DMS 273 treated with DMSO at 0.1 percent for 48 hours (cell line): ENCODE measurements at regions not wholly inside any gene's neighbourhood (a gene's known extent, or its start where the extent isn't known, plus 50 kb on each side); places are given as distances from the start of the nearest gene placed in this dataset.

Experiments used
- DNase-seq: peaks from one replicate; lab custom pipeline; 2025; lab: John Stamatoyannopoulos, UW

DNA sequence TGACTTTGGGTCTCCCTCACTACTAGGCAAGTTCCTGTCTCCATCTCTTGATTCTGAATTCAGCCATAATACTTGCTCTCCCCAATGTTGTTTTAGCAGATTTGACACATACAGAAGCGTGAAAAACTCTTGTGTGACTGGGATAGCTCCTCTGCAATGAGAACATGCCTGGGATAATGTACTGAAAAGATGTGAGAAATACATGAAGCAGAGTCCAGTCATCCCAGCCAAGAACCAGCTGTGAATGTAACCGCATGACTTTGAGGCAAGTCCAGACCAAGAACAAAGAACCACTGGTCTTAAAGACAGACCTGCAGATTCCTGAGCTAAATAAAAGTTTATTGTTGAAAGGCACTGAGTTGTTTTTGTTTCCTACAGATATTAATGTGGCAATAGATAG lies 135.0 kb downstream of the NMUR2 start:
- no peak for DNase-seq

DNA sequence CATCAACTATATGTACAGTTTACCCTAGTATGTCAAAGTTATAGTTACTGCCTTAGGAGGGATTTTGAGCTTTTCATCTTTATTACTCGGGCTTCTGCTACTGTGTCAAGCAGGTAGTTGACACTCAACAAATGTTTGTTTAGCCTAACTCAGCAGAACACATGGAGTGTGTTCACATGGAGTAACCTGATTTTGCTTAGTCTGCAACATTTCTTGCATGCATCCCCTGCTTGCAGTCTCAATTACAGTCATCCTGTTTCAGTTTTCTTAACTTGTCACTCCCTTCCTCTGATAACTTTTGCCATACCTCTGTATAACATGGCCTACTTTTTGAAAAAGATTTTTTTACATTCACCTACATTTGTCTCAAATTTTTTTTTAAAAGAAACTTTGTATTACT lies 135.5 kb downstream of the NMUR2 start:
- DNase-seq, result no peak

DNA sequence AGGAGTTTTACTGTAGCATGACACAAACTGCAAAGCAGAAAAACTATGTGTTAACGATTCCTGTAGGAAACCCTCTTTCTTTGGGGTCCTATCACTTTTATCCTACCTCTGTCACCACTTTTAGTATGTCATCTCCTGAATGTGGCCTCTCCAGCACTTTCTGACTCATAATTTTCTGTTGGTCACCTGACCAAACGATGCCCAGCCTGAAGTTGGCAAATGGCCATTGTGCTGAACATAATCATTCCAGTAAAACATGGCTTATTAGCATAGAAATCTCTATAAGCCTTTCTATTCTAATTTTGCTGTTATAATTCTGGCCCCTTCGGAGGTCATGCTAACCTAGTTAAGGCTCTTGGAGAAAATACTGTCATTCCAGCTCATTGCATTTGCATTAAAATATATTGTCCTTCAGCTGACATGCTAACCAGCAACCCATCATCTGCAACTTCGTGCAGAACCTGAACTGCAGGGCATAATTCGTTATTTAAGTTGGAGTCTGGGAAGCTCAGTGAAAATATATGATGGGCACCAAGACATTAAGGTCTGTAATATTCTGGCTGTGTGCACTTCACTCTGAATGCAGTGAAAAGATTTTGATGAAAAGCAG lies 140.3 kb downstream of the NMUR2 start:
- no peak for DNase-seq

GRCh38 chr5:152262667-152263066 lies 142.4 kb downstream of the NMUR2 start:
- DNase-seq, result no peak

DNA sequence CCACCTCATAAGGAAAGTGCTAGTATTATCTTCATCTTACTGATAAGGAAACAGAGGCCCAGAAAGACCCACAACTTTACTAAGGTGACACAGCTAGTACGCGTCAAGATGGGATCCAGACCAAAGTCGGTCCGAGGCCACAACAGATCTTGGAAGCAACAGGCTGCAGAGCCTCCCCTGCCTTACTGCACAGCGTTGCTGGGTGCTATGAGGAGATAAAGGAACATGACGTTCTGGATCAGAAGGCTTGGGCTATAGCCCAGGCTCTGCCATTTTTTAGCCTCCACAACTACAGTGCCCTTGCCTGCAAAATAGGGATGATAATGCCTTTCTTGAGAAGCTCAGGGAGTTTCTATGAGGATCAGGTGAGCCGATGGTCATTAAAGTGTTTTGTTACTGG lies 144.1 kb downstream of the NMUR2 start:
- no peak for DNase-seq

DNA sequence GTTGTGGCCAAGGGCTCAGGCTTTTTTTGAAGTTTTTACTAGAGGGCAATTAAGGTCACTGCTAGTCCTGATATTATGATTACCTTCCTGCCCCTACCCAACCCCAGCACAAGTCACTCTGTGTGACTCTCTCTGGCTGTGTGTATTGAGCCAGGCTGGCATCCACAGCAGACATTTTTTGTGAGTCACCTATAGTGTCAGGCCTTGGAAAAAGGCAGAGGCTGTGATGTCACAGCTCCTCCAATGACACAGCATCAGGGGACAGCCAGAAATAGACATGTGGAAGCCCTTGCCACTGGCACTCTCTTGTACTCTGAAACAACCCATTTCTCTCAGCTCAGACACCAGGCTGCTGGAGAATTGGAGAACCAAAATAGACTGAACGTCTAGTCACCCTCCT lies 145.4 kb downstream of the NMUR2 start:
- DNase-seq, result no peak

DNA sequence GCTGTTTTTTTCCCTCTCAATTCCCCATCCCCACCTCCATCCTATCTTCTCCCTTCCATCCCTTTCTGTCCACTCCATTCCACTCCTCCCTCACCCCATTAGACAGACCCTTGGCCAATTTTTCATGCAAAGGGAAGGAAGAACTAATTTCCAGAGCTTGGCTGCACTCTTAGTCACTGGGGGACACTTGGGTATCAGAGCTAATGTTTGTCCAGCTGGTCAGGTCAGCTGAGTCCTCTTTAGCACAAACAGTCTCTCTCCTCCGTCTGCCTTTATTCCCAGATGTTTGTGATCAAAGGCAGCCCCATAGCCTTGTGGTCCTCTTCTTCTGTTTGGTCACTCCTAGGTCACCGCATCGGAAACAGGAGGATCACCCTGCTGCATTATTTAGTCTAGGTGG lies 148.5 kb downstream of the NMUR2 start:
- DNase-seq, result no peak

DNA sequence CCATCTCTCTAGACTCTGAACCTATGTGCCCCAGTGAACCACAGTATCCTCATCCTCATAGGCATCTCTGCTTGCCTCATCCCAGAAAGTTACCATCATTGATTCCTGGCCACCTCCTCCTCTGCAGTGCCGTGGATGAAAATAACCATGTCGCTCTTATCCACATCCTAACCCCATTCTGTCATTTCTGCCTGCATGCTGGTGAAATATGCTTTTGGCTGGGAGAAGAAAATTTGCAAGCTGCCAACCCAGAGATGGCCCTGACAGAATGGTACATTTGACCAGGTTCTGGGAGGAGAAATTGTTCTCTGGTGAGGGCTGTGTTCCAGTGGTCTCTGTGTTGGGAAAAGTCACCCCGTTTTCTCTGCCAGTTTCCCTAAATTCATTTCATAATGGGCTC lies 149.7 kb downstream of the NMUR2 start:
- DNase-seq, result no peak

DNA sequence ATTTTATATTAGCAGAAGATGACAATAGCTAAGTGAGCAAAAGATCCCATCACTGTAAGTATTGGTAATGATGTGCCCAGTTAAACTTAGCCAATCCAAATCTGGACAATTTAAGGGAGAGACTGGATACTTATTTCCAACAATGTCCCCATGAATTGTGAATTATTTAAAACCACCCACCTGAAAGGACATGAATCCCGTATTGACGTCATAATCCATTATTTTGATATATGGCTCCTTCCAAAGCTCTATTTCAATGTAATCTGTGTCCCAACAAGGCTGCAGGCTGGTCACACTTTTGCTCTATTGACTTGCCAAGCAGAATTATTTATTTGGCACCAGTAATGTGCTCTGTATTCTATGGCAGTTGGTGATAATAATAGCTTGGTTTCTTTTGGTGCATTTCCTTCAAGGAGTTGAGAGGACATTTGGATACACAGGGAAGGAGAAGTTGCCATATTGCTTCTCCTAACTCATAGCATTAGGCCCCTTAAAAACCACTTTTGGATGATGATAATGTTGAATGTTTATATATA lies 157.2 kb downstream of the NMUR2 start:
- DNase-seq, result no peak

DNA sequence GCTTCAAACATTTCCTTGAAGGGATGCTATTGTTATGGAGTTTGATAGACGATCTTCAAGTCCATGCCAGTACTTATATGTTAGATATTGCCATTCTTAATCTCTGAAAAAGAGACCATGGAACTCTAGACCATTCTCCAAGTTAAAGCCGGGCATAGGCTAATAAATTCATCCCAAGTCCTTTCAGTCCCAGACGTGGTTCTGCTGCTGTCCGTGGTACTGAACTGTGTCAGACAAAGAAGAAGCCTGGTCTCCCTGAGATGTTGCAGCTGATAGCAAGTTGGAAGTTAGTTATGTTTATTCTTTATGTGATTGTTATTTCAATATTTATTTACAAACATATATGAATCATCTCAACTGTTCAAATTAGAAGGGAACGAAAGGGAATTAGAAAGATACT lies 158.7 kb downstream of the NMUR2 start:
- DNase-seq, result no peak

DNA sequence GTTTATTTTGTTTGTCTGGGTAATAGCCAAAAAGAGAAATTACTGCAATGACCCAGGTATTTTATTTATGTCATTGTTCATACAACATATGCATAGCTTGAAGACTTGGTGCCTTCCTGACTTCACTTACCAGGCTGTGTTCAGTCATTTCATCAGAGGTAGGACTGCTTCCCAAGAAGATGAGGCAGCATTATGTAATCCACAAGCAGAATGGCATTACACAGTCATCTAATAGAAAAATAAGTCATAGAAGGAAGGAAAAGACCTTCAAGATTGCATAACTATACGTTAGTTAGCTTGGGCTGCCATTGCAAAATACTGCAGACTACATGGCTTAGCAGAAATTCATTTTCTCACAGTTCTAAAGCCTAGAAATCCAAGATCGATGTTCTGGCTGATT lies 167.5 kb downstream of the NMUR2 start:
- DNase-seq, result no peak

DNA sequence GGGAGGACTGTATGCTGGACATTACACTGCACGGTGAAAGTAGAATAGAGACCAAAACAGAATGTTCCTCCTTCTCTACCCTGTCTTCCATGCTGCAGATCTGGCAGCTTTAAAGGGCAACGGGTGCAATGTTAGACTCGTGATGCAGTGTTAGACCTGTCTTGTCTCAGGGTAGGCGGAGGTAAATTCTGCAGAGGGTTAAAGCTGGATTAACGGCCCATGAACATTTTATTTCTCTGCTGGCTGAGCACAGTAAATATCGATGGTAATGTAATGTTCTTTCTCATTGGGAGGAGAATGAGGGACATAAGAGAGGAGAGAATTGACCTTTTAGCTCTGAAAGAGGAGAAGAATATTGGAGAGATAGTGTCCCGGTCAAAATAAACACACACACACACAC lies 178.9 kb downstream of the NMUR2 start:
- DNase-seq, result no peak

GRCh38 chr5:152221721-152222629 lies 183.1 kb downstream of the NMUR2 start:
- no peak for DNase-seq

GRCh38 chr5:152218694-152219093 lies 186.4 kb downstream of the NMUR2 start:
- DNase-seq, result no peak

GRCh38 chr5:152205804-152206203 lies 199.3 kb downstream of the NMUR2 start:
- DNase-seq, result no peak

DNA sequence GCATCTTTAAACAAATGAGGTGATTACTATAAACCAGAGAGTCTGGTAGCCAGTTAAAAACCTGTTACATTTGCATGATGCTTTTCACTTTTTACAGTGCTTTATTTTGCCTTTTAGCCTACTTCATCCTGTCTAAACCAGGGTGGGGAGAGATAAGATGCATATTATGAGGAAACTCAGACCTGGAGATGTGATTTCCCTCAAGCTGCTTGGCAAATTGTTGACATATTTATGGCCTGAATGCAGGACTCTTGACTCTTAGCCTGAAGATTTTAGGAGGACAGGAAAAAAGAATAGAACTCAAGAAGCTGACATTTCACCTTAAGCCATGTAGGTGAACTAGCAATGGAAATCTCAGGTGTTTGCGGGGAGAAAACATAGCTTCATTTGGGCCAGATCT lies 202.8 kb downstream of the NMUR2 start:
- DNase-seq, result no peak

GRCh38 chr5:152193391-152194107 lies 211.5 kb downstream of the NMUR2 start:
- no peak for DNase-seq

- DNase-seq, result no peak
Measured at GRCh38 chr5:152188251-152188650, 216.8 kb downstream of the NMUR2 start.

DNA sequence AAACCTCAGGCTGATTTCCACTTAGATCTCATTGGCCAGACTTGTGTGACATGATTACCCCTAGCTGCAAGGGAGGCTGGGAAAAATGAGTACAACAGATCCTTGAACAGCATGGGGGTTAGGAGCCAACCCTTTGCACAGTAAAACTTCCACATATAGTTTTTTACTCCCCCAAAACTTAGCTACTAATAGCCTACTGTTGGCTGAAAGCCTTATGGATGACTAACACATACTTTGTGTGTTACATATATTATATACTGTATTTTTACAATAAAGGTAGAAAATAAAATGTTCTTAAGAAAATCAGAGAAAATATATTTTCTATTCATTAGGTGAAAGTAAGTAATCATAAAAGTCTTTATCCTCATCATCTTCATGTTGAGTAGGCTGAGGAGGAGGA lies 217.4 kb downstream of the NMUR2 start:
- DNase-seq, result no peak

- no peak for DNase-seq
Measured at GRCh38 chr5:152185547-152186245, 219.4 kb downstream of the NMUR2 start.

DNA sequence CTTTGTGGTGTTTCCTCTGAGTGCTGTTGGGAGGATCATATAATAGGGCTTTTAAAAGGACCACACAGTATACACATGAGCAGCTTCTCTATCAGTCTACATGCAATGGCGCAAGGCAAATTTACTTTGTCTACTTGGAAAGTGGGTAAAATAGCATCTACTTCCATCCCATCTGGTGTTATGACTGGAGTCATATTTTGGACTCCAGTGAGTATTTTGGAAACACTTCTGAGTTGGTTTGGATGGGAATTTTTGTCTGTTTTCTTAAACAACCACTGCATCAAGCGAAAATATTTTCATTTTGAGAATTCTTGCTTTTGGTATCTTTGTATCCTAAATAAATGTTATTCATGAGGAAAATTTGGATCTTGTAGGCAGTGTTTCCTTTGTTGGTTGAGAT lies 220.8 kb downstream of the NMUR2 start:
- DNase-seq, result no peak

GRCh38 chr5:152181461-152181860 lies 223.6 kb downstream of the NMUR2 start:
- DNase-seq, result no peak
